K562 (cell line): ENCODE measurements at regions not wholly inside any gene's neighbourhood (a gene's known extent, or its start where the extent isn't known, plus 50 kb on each side); places are given as distances from the start of the nearest gene placed in this dataset.

Experiments
- BRD4 ChIP-seq: fragments of 200-600 bp; sonication (generic); IDR thresholded peaks from 2 replicates; pipeline ENCODE4 v1.6.1; 2017; ENCODE audit warnings: inconsistent platforms
- CTCF ChIP-seq, 3 experiments: IDR thresholded peaks in 2 of 3; conservative IDR thresholded peaks in 1 of 3; 2 replicates each; pipeline ENCODE4 v1.5.1; 2011 to 2012; ENCODE audit warnings: low read length in 3 of 3, mild to moderate bottlenecking in 3 of 3, control low read depth in 2 of 3, improper control_type of control experiment in 1 of 3, inconsistent platforms in 1 of 3, low read depth in 1 of 3, mixed read lengths in 1 of 3, moderate library complexity in 1 of 3; ENCODE audit not compliant: insufficient read depth in 2 of 3
- HMGXB4 ChIP-seq: sonication (generic); formaldehyde crosslinking; IDR thresholded peaks from 2 replicates; pipeline ENCODE4 v1.8.1; 2023; ENCODE audit warnings: mild to moderate bottlenecking, missing genetic modification reagents
- KDM1A ChIP-seq, 2 experiments: fragments of 450-650 bp; IDR thresholded peaks; 2 replicates each; pipeline ENCODE4 v1.6.1; 2016; ENCODE audit warnings: mild to moderate bottlenecking in 2 of 2
- POLR2AphosphoS5 ChIP-seq: IDR thresholded peaks from 2 replicates; pipeline ENCODE4 v1.6.1; 2011; ENCODE audit warnings: mild to moderate bottlenecking, low read depth, low read length, moderate library complexity; ENCODE audit not compliant: control insufficient read depth, insufficient read depth

- no peak for TF ChIP-seq CTCF (IDR thresholded peaks at IDR 0.05 in 2 of 3, conservative IDR thresholded peaks at IDR 0.05 in 1 of 3; ENCODE audit: insufficient read depth in 2 of 3, low read depth in 1 of 3, low read length in 3 of 3)
- no peak for TF ChIP-seq POLR2AphosphoS5
- no peak for TF ChIP-seq HMGXB4 (CRISPR knock-in tag)
- TF ChIP-seq BRD4: no peak
- no peak for TF ChIP-seq KDM1A (IDR thresholded peaks at IDR 0.05)
Measured at GRCh38 chr5:30041831-30042385, 1151.6 kb upstream of the CDH6 start.
